Smooth muscle cell (in vitro differentiated cells): ENCODE measurements at regions not wholly inside any gene's neighbourhood (a gene's known extent, or its start where the extent isn't known, plus 50 kb on each side); places are given as distances from the start of the nearest gene placed in this dataset.

Source experiments
- DNase-seq: peaks from one replicate; lab custom pipeline; 2025; ENCODE audit not compliant: unreplicated experiment; lab: John Stamatoyannopoulos, UW
- H2AFZ ChIP-seq: fragments of 200-600 bp; sonication (generic); 2 replicates; pipeline ENCODE4 v1.6.0; 2016; ENCODE audit warnings: antibody characterized with exemption, low read depth, mild to moderate bottlenecking
- H3F3A ChIP-seq: fragments of 200-600 bp; sonication (generic); 2 replicates; pipeline ENCODE4 v1.6.0; 2017; ENCODE audit warnings: antibody characterized with exemption, low read depth
- H3K27ac ChIP-seq: fragments of 200-600 bp; sonication (generic); 2 replicates; pipeline ENCODE4 v1.5.1; 2016; ENCODE audit warnings: low read depth, mild to moderate bottlenecking
- H3K27me3 ChIP-seq: fragments of 200-600 bp; sonication (generic); 2 replicates; pipeline ENCODE4 v1.6.1; 2016; ENCODE audit warnings: low read depth, mild to moderate bottlenecking
- H3K36me3 ChIP-seq: fragments of 200-600 bp; sonication (generic); 2 replicates; pipeline ENCODE4 v1.5.1; 2016; ENCODE audit warnings: low read depth
- H3K4me1 ChIP-seq: fragments of 200-600 bp; sonication (generic); 2 replicates; pipeline ENCODE4 v1.5.1; 2016; ENCODE audit warnings: low read depth
- H3K4me2 ChIP-seq: fragments of 200-600 bp; sonication (generic); 2 replicates; pipeline ENCODE4 v1.6.0; 2016; ENCODE audit warnings: mild to moderate bottlenecking
- H3K4me3 ChIP-seq: fragments of 200-600 bp; sonication (generic); 2 replicates; pipeline ENCODE4 v1.5.1; 2016; ENCODE audit warnings: mild to moderate bottlenecking
- H3K79me2 ChIP-seq: fragments of 200-600 bp; sonication (generic); 2 replicates; pipeline ENCODE4 v1.6.0; 2016; ENCODE audit warnings: low read depth, mild to moderate bottlenecking
- H3K9ac ChIP-seq: fragments of 200-600 bp; sonication (generic); 2 replicates; pipeline ENCODE4 v1.6.0; 2016; ENCODE audit warnings: low read depth
- H3K9me3 ChIP-seq: fragments of 200-600 bp; sonication (generic); replicated peaks from 2 replicates; pipeline ENCODE4 v1.5.1; 2016; ENCODE audit warnings: low read depth
- H4K20me1 ChIP-seq: fragments of 200-600 bp; sonication (generic); 2 replicates; pipeline ENCODE4 v1.6.0; 2016; ENCODE audit warnings: low read depth
- CTCF ChIP-seq: fragments of 200-600 bp; sonication (generic); IDR thresholded peaks from 2 replicates; pipeline ENCODE4 v1.5.1; 2017; ENCODE audit warnings: borderline replicate concordance, mild to moderate bottlenecking, antibody characterized with exemption; ENCODE audit not compliant: insufficient read depth, poor library complexity, severe bottlenecking
- WGBS: methylation state at CpG from one replicate; pipeline ENCODE4 v1.1.7; 2016; ENCODE audit warnings: low lambda C conversion rate; 5-methylcytosine and 5-hydroxymethylcytosine counted together

GRCh38 chr2:5980450-5981190, 288.4 kb downstream of the SOX11 start:
- Histone ChIP-seq H3K4me3 (no peak overlapping the region), H3K79me2 (no peaks in the 10 kb centered on the region), H3K36me3 (no peaks in the 10 kb centered on the region), H3K4me2 (peak overlapping the region; percentile 81), H3K27ac (peak overlapping the region; percentile 94), H3F3A (no peaks in the 10 kb centered on the region), H2AFZ (no peak overlapping the region), H3K9me3 (no peaks in the 10 kb centered on the region), H4K20me1 (no peaks in the 10 kb centered on the region), H3K9ac (peak overlapping the region; percentile 83), H3K27me3 (no peaks in the 10 kb centered on the region), H3K4me1 (peaks cover 54% of the 10 kb centered on the region)
- no peak for TF ChIP-seq CTCF
- no peak for DNase-seq
- WGBS, result 70% methylated on average over 16 of the region's 16 CpGs

- H3K27ac ChIP-seq, result peak overlapping the region; percentile 52
- H3F3A ChIP-seq, result no peaks in the 10 kb centered on the region
- H3K79me2 ChIP-seq, result no peaks in the 10 kb centered on the region
- 82% methylated on average over 16 of the region's 16 CpGs for WGBS
- no peaks in the 10 kb centered on the region for H3K9me3 ChIP-seq
- no peak for TF ChIP-seq CTCF
- H3K27me3 ChIP-seq, result no peaks in the 10 kb centered on the region
- H3K4me1 ChIP-seq, result peaks cover 50% of the 10 kb centered on the region
- H3K9ac ChIP-seq, result no peak overlapping the region
- H3K4me2 ChIP-seq, result peak overlapping the region; percentile 81
- H4K20me1 ChIP-seq, result no peaks in the 10 kb centered on the region
- H3K4me3 ChIP-seq, result no peak overlapping the region
- H2AFZ ChIP-seq, result peak overlapping the region; percentile 90
- no peak for DNase-seq
- H3K36me3 ChIP-seq, result no peaks in the 10 kb centered on the region
Observed at GRCh38 chr2:5982193-5982902, 290.2 kb downstream of the SOX11 start.

GRCh38 chr2:5982903-5983265, 290.7 kb downstream of the SOX11 start:
- no peaks in the 10 kb centered on the region for H3F3A ChIP-seq
- H3K4me1 ChIP-seq, result peaks cover 50% of the 10 kb centered on the region
- no peak overlapping the region for H2AFZ ChIP-seq
- no peak overlapping the region for H3K9ac ChIP-seq
- no peak overlapping the region for H3K4me2 ChIP-seq
- no peaks in the 10 kb centered on the region for H4K20me1 ChIP-seq
- no peak overlapping the region for H3K4me3 ChIP-seq
- no peaks in the 10 kb centered on the region for H3K36me3 ChIP-seq
- H3K27ac ChIP-seq, result no peak overlapping the region
- no peak for TF ChIP-seq CTCF
- H3K27me3 ChIP-seq, result no peaks in the 10 kb centered on the region
- DNase-seq, result no peak
- no peaks in the 10 kb centered on the region for H3K9me3 ChIP-seq
- no peaks in the 10 kb centered on the region for H3K79me2 ChIP-seq
- WGBS, result 97% methylated on average over 11 of the region's 11 CpGs
